Testis (tissue), 2 donors: ENCODE measurements at regions not wholly inside any gene's neighbourhood (a gene's known extent, or its start where the extent isn't known, plus 50 kb on each side); places are given as distances from the start of the nearest gene placed in this dataset.

Source experiments
- DNase-seq: peaks from one replicate; pipeline ENCODE4 v3.0.0-alpha.2; 2019
- H3K27ac ChIP-seq, 2 donors: fragments of 200-600 bp; sonication (generic); one replicate each; pipeline ENCODE4 v1.5.1; 2019
- H3K27me3 ChIP-seq: fragments of 200-600 bp; sonication (generic); one replicate; pipeline ENCODE4 v1.5.1; 2019
- H3K36me3 ChIP-seq: fragments of 200-600 bp; sonication (generic); one replicate; pipeline ENCODE4 v1.5.1; 2017; ENCODE audit warnings: low read depth; ENCODE audit errors: missing control alignments
- H3K4me1 ChIP-seq: fragments of 200-600 bp; sonication (generic); one replicate; pipeline ENCODE4 v1.5.1; 2019
- H3K4me3 ChIP-seq, 2 donors: fragments of 200-600 bp; sonication (generic); one replicate each; pipeline ENCODE4 v1.5.1; 2017 to 2019
- H3K9me3 ChIP-seq: fragments of 200-600 bp; sonication (generic); one replicate; pipeline ENCODE4 v1.5.1; 2017
- POLR2A ChIP-seq: fragments of 450-650 bp; IDR thresholded peaks from one replicate; pipeline ENCODE4 v1.6.1; 2017; ENCODE audit warnings: antibody characterized with exemption, mild to moderate bottlenecking, moderate library complexity
- WGBS, 2 donors: methylation state at CpG; one replicate each; pipeline ENCODE4 v1.1.5; 2018; 5-methylcytosine and 5-hydroxymethylcytosine counted together
- intact Hi-C: fragments of 100-400 bp; cut with DNase I; formaldehyde crosslinking; loops from one replicate; pipeline ENCODE4 v1.15.1; 2023; ENCODE audit warnings: low total_unique reads
- TF ChIP-seq, protein P1 (sequence below), 3 experiments: fragments of 450-650 bp in 2 of 3; fragments of 200-600 bp in 1 of 3; sonication (generic) in 1 of 3; IDR thresholded peaks; one replicate each; pipeline ENCODE4 v1.5.1; 2016 to 2019; ENCODE audit warnings: antibody characterized with exemption in 3 of 3, mild to moderate bottlenecking in 2 of 3, moderate library complexity in 1 of 3

DNA sequence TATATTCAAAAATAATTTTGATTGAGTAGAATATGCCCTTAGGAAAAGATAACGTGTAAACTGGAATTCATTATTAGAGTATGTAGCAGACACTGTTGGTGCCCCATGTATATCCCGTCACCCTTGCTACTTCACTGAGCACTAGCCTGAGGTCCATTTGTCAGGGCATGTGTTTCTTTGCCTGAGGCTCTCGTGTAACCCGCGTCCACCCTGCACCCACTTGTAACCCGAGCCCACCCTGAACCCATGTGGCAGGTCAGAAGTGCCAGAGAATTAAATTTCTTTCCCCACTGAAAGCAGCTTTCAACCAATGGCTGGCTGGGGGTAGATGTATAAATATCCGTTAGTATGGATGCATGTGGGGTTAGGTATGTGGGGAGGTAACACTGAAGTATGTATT lies 474.2 kb upstream of the ZNF385D start:
- no peak overlapping the region for H3K27ac ChIP-seq
- no peaks in the 10 kb centered on the region for H3K4me1 ChIP-seq
- WGBS, 2 donors, result 76 to 86% methylated on average over 7 of the region's 7 CpGs
- H3K4me3 ChIP-seq, result no peak overlapping the region
- H3K36me3 ChIP-seq, result no peaks in the 10 kb centered on the region
- intact Hi-C loops, result no loop called here
- no peaks in the 10 kb centered on the region for H3K27me3 ChIP-seq
- no peak for TF ChIP-seq POLR2A
- TF ChIP-seq, protein P1, sequence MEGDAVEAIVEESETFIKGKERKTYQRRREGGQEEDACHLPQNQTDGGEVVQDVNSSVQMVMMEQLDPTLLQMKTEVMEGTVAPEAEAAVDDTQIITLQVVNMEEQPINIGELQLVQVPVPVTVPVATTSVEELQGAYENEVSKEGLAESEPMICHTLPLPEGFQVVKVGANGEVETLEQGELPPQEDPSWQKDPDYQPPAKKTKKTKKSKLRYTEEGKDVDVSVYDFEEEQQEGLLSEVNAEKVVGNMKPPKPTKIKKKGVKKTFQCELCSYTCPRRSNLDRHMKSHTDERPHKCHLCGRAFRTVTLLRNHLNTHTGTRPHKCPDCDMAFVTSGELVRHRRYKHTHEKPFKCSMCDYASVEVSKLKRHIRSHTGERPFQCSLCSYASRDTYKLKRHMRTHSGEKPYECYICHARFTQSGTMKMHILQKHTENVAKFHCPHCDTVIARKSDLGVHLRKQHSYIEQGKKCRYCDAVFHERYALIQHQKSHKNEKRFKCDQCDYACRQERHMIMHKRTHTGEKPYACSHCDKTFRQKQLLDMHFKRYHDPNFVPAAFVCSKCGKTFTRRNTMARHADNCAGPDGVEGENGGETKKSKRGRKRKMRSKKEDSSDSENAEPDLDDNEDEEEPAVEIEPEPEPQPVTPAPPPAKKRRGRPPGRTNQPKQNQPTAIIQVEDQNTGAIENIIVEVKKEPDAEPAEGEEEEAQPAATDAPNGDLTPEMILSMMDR (IDR thresholded peaks at IDR 0.05), result no peak
- DNase-seq, result no peak
- H3K9me3 ChIP-seq, result no peaks in the 10 kb centered on the region

GRCh38 chr3:22228705-22229104 lies 477.7 kb upstream of the ZNF385D start:
- intact Hi-C loops, result no loop called here
- Histone ChIP-seq H3K27ac (no peak overlapping the region), H3K27me3 (no peaks in the 10 kb centered on the region), H3K4me1 (no peaks in the 10 kb centered on the region), H3K36me3 (no peaks in the 10 kb centered on the region), H3K9me3 (no peaks in the 10 kb centered on the region), H3K4me3 (no peak overlapping the region)
- TF ChIP-seq, protein P1 (IDR thresholded peaks at IDR 0.05), result no peak
- TF ChIP-seq POLR2A, result no peak
- no peak for DNase-seq
- 72 to 76% methylated on average over 1 of the region's 1 CpG for WGBS, 2 donors

GRCh38 chr3:22231061-22231460 lies 480.1 kb upstream of the ZNF385D start:
- Histone ChIP-seq H3K9me3 (no peaks in the 10 kb centered on the region), H3K4me3 (no peak overlapping the region), H3K36me3 (no peaks in the 10 kb centered on the region), H3K27me3 (no peaks in the 10 kb centered on the region), H3K27ac (no peak overlapping the region), H3K4me1 (no peaks in the 10 kb centered on the region)
- intact Hi-C loops, result no loop called here
- 79 to 93% methylated on average over 1 of the region's 1 CpG for whole genome bisulfite sequencing, 2 donors
- DNase-seq, result no peak
- TF ChIP-seq, protein P1 (IDR thresholded peaks at IDR 0.05), result no peak
- no peak for TF ChIP-seq POLR2A

GRCh38 chr3:22236490-22237270 lies 485.7 kb upstream of the ZNF385D start:
- Histone ChIP-seq H3K9me3 (no peaks in the 10 kb centered on the region), H3K4me3 (no peak overlapping the region), H3K27me3 (no peaks in the 10 kb centered on the region), H3K4me1 (no peaks in the 10 kb centered on the region), H3K36me3 (no peaks in the 10 kb centered on the region), H3K27ac (no peak overlapping the region)
- intact Hi-C loops, result no loop called here
- no peak for TF ChIP-seq POLR2A
- TF ChIP-seq, protein P1 (IDR thresholded peaks at IDR 0.05), result no peak
- 81 to 89% methylated on average over 3 of the region's 3 CpGs for WGBS, 2 donors
- no peak for DNase-seq

GRCh38 chr3:22239011-22239410 lies 488.0 kb upstream of the ZNF385D start:
- Histone ChIP-seq H3K27ac (no peak overlapping the region), H3K9me3 (no peaks in the 10 kb centered on the region), H3K4me1 (no peaks in the 10 kb centered on the region), H3K36me3 (no peaks in the 10 kb centered on the region), H3K4me3 (no peak overlapping the region), H3K27me3 (no peaks in the 10 kb centered on the region)
- TF ChIP-seq POLR2A, result no peak
- TF ChIP-seq, protein P1 (IDR thresholded peaks at IDR 0.05), result no peak
- whole genome bisulfite sequencing, 2 donors, result 49 to 52% methylated on average over 4 of the region's 4 CpGs
- no peak for DNase-seq
- intact Hi-C loops, result no loop called here
